H9 (cell line): ENCODE measurements at regions not wholly inside any gene's neighbourhood (a gene's known extent, or its start where the extent isn't known, plus 50 kb on each side); places are given as distances from the start of the nearest gene placed in this dataset.

Experiments used
- DNase-seq: peaks from one replicate; pipeline ENCODE4 v3.0.0-alpha.2; 2017
- H2AFZ ChIP-seq: one replicate; pipeline ENCODE4 v1.6.1; 2013; ENCODE audit warnings: mild to moderate bottlenecking, low read length, control low read depth, moderate library complexity
- H2AK5ac ChIP-seq: 2 replicates; pipeline ENCODE4 v1.6.1; 2013; ENCODE audit warnings: low read length, control low read depth, mixed read lengths; ENCODE audit not compliant: insufficient read length
- H2BK120ac ChIP-seq: one replicate; pipeline ENCODE4 v1.6.1; 2013; ENCODE audit warnings: low read depth, mild to moderate bottlenecking, low read length, control low read depth, inconsistent platforms; ENCODE audit not compliant: poor library complexity, severe bottlenecking
- H2BK12ac ChIP-seq: 2 replicates; pipeline ENCODE4 v1.6.1; 2013; ENCODE audit warnings: low read length, control low read depth, mixed read lengths, low read depth; ENCODE audit not compliant: insufficient read length
- H2BK15ac ChIP-seq: 2 replicates; pipeline ENCODE4 v1.6.1; 2013; ENCODE audit warnings: low read depth, low read length, control low read depth
- H2BK20ac ChIP-seq: one replicate; pipeline ENCODE4 v1.6.1; 2013; ENCODE audit warnings: low read depth, mild to moderate bottlenecking, low read length, control low read depth, inconsistent platforms; ENCODE audit not compliant: poor library complexity, severe bottlenecking
- H2BK5ac ChIP-seq: 2 replicates; pipeline ENCODE4 v1.6.1; 2013; ENCODE audit warnings: low read length, control low read depth, mixed read lengths; ENCODE audit not compliant: insufficient read length
- H3K14ac ChIP-seq: 2 replicates; pipeline ENCODE4 v1.6.1; 2013; ENCODE audit warnings: low read length, control low read depth; ENCODE audit not compliant: insufficient read depth
- H3K18ac ChIP-seq: 2 replicates; pipeline ENCODE4 v1.6.1; 2013; ENCODE audit warnings: low read depth, mild to moderate bottlenecking, mixed read lengths, low read length, control low read depth; ENCODE audit not compliant: insufficient read length
- H3K23ac ChIP-seq: 2 replicates; pipeline ENCODE4 v1.6.1; 2013; ENCODE audit warnings: low read length, control low read depth, mixed read lengths, low read depth; ENCODE audit not compliant: insufficient read length
- H3K23me2 ChIP-seq: 2 replicates; pipeline ENCODE4 v1.6.1; 2013; ENCODE audit warnings: low read depth, mild to moderate bottlenecking, mixed read lengths, low read length, control low read depth; ENCODE audit not compliant: insufficient read length, poor library complexity, severe bottlenecking
- H3K27ac ChIP-seq: 2 replicates; pipeline ENCODE4 v1.5.1; 2013; ENCODE audit warnings: low read length, control low read depth, mixed read lengths, low read depth; ENCODE audit not compliant: insufficient read length
- H3K27me3 ChIP-seq: 2 replicates; pipeline ENCODE4 v1.6.1; 2013; ENCODE audit warnings: low read length, control low read depth, inconsistent platforms; ENCODE audit not compliant: insufficient read depth
- H3K4ac ChIP-seq: 2 replicates; pipeline ENCODE4 v1.6.1; 2013; ENCODE audit warnings: low read depth, mild to moderate bottlenecking, control low read depth, inconsistent platforms, low read length, moderate library complexity
- H3K4me1 ChIP-seq: 2 replicates; pipeline ENCODE4 v1.6.1; 2013; ENCODE audit warnings: low read length, control low read depth, inconsistent platforms; ENCODE audit not compliant: insufficient read depth
- H3K4me2 ChIP-seq: 2 replicates; pipeline ENCODE4 v1.6.1; 2013; ENCODE audit warnings: low read length, control low read depth, mixed read lengths; ENCODE audit not compliant: insufficient read length, insufficient read depth
- H3K56ac ChIP-seq: 2 replicates; pipeline ENCODE4 v1.6.1; 2013; ENCODE audit warnings: low read depth, mild to moderate bottlenecking, mixed read lengths, low read length, control low read depth; ENCODE audit not compliant: insufficient read length
- H3K79me1 ChIP-seq: 2 replicates; pipeline ENCODE4 v1.6.1; 2013; ENCODE audit warnings: low read depth, mild to moderate bottlenecking, moderate library complexity, low read length, control low read depth, inconsistent platforms; ENCODE audit not compliant: insufficient read depth, poor library complexity, severe bottlenecking
- H3K79me2 ChIP-seq: 2 replicates; pipeline ENCODE4 v1.6.1; 2013; ENCODE audit warnings: low read length, control low read depth, inconsistent platforms; ENCODE audit not compliant: insufficient read depth
- H3K9ac ChIP-seq: 2 replicates; pipeline ENCODE4 v1.6.1; 2013; ENCODE audit warnings: low read length, control low read depth, mixed read lengths; ENCODE audit not compliant: insufficient read length; ENCODE audit errors: extremely low read depth
- H3K9me3 ChIP-seq: one replicate; pipeline ENCODE4 v1.6.1; 2013; ENCODE audit warnings: low read depth, low read length, inconsistent platforms; ENCODE audit not compliant: control insufficient read depth
- H3T11ph ChIP-seq: one replicate; pipeline ENCODE4 v1.6.1; 2013; ENCODE audit warnings: mild to moderate bottlenecking, low read length, control low read depth, inconsistent platforms
- H4K20me1 ChIP-seq: one replicate; pipeline ENCODE4 v1.6.1; 2013; ENCODE audit not compliant: control insufficient read depth, insufficient read length, insufficient read depth
- H4K5ac ChIP-seq: 2 replicates; pipeline ENCODE4 v1.6.1; 2013; ENCODE audit warnings: low read depth, mild to moderate bottlenecking, mixed read lengths, low read length, control low read depth; ENCODE audit not compliant: insufficient read length
- H4K8ac ChIP-seq: replicated peaks from 2 replicates; pipeline ENCODE4 v1.6.1; 2013; ENCODE audit warnings: low read length, control low read depth, mixed read lengths, low read depth; ENCODE audit not compliant: insufficient read length
- H4K91ac ChIP-seq: 2 replicates; pipeline ENCODE4 v1.6.1; 2013; ENCODE audit warnings: low read depth, mild to moderate bottlenecking, moderate library complexity, mixed read lengths, low read length, control low read depth; ENCODE audit not compliant: insufficient read length
- H3K27ac Mint-ChIP-seq, 3 experiments: 2 replicates in 2 of 3; 3 replicates in 1 of 3; pipeline ENCODE4 v1.8.0; 2020 to 2021; ENCODE audit warnings: mixed read lengths in 3 of 3, mild to moderate bottlenecking in 1 of 3, moderate library complexity in 1 of 3
- H3K27me3 Mint-ChIP-seq: 2 replicates; pipeline ENCODE4 v1.8.0; 2021; ENCODE audit warnings: low read depth, mild to moderate bottlenecking, moderate library complexity, mixed read lengths
- H3K36me3 Mint-ChIP-seq, 3 experiments: 2 replicates in 2 of 3; 3 replicates in 1 of 3; pipeline ENCODE4 v1.8.0; 2020 to 2021; ENCODE audit warnings: low read depth in 3 of 3, mixed read lengths in 3 of 3; ENCODE audit not compliant: insufficient read depth in 1 of 3
- H3K4me1 Mint-ChIP-seq, 2 experiments: 2 replicates each; pipeline ENCODE4 v1.8.0; 2020; ENCODE audit warnings: mixed read lengths in 2 of 2
- H3K4me3 Mint-ChIP-seq, 2 experiments: 2 replicates in 1 of 2; 3 replicates in 1 of 2; pipeline ENCODE4 v1.8.0; 2020 to 2021; ENCODE audit warnings: mild to moderate bottlenecking in 2 of 2, mixed read lengths in 2 of 2, moderate library complexity in 1 of 2
- H3K9me3 Mint-ChIP-seq, 2 experiments: 2 replicates in 1 of 2; 3 replicates in 1 of 2; pipeline ENCODE4 v1.8.0; 2020; ENCODE audit warnings: mild to moderate bottlenecking in 2 of 2, mixed read lengths in 2 of 2, moderate library complexity in 1 of 2
- WGBS: extraction: QIAGEN DNeasy Blood & Tissue Kit; methylation state at CpG from one replicate; pipeline ENCODE4 v1.1.7; 2013; ENCODE audit warnings: missing lambda C conversion rate, low lambda C conversion rate, mixed read lengths; ENCODE audit not compliant: insufficient read length; ENCODE audit errors: extremely low coverage; 5-methylcytosine and 5-hydroxymethylcytosine counted together
- TF ChIP-seq, protein P1 (sequence below): fragments of 200-600 bp; sonication (generic); conservative IDR thresholded peaks from 3 replicates; pipeline ENCODE4 v1.8.0; 2021; ENCODE audit warnings: antibody characterized with exemption, mild to moderate bottlenecking

DNA sequence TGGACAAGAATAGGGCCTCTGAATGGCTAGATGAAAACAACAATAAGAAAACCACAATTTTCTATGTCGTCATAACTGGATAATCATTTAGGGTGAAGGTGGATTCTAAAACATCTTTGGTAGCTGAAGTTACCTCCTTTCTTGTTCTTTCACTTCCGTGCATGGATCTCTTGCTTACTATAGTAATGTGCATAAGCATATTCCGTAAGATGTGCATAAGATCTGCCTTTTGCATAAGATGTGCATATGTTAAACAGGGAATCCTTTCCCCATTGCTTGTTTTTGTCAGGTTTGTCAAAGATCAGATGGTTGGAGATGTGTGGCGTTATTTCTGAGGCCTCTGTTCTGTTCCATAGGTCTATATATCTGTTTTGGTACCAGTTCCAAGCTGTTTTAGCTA lies 353.6 kb downstream of the MTX2 start:
- Histone ChIP-seq H3K18ac (no peak overlapping the region), H3K14ac (no peak overlapping the region), H3K23ac (no peak overlapping the region), H4K8ac (no peak overlapping the region), H3T11ph (no peak overlapping the region), H3K27ac (no peak overlapping the region), H3K27me3 (no peaks in the 10 kb centered on the region), H3K4ac (no peak overlapping the region), H2AK5ac (no peak overlapping the region), H3K79me1 (no peaks in the 10 kb centered on the region), H2BK5ac (no peak overlapping the region), H3K4me1 (no peaks in the 10 kb centered on the region), H3K9me3 (no peaks in the 10 kb centered on the region), H2BK12ac (no peak overlapping the region), H2BK15ac (no peak overlapping the region), H3K23me2 (no peaks in the 10 kb centered on the region), H4K20me1 (no peaks in the 10 kb centered on the region), H2BK20ac (no peak overlapping the region), H2AFZ (no peak overlapping the region), H4K5ac (no peak overlapping the region), H3K56ac (no peak overlapping the region), H3K79me2 (no peaks in the 10 kb centered on the region), H3K4me2 (no peak overlapping the region), H4K91ac (no peak overlapping the region), H3K9ac (no peak overlapping the region), H2BK120ac (no peak overlapping the region)
- no peaks in the 10 kb centered on the region for H3K9me3 Mint-ChIP-seq
- no CpG with 5 or more reads among the region's 4 CpGs for WGBS
- H3K27ac Mint-ChIP-seq, result no peak overlapping the region
- DNase-seq, result no peak
- peaks cover 43% of the 10 kb centered on the region for H3K27me3 Mint-ChIP-seq
- H3K4me1 Mint-ChIP-seq, result no peaks in the 10 kb centered on the region
- no peak overlapping the region for H3K4me3 Mint-ChIP-seq
- TF ChIP-seq, protein P1, sequence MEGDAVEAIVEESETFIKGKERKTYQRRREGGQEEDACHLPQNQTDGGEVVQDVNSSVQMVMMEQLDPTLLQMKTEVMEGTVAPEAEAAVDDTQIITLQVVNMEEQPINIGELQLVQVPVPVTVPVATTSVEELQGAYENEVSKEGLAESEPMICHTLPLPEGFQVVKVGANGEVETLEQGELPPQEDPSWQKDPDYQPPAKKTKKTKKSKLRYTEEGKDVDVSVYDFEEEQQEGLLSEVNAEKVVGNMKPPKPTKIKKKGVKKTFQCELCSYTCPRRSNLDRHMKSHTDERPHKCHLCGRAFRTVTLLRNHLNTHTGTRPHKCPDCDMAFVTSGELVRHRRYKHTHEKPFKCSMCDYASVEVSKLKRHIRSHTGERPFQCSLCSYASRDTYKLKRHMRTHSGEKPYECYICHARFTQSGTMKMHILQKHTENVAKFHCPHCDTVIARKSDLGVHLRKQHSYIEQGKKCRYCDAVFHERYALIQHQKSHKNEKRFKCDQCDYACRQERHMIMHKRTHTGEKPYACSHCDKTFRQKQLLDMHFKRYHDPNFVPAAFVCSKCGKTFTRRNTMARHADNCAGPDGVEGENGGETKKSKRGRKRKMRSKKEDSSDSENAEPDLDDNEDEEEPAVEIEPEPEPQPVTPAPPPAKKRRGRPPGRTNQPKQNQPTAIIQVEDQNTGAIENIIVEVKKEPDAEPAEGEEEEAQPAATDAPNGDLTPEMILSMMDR, result no peak
- H3K36me3 Mint-ChIP-seq, result no peaks in the 10 kb centered on the region
